ENCODE measurements at regions not wholly inside any gene's neighbourhood (a gene's known extent, or its start where the extent isn't known, plus 50 kb on each side); places are given as distances from the start of the nearest gene placed in this dataset.
"Not testable (repeated sequence)": the region's sequence is repeated elsewhere in the genome, so short reads cannot be mapped to it uniquely, and the experiment has no call there.

GRCh38 chr1:91207691-91208090, 185.9 kb upstream of the ZNF644 start:
- DNase-seq (ENCODE audit: low read depth) = not testable (repeated sequence)

- not testable (repeated sequence) for DNase-seq (ENCODE audit: low read depth)
Measured at GRCh38 chr1:91204150-91204549, 182.3 kb upstream of the ZNF644 start.

- DNase-seq (ENCODE audit: low read depth) = no peak
Measured at GRCh38 chr1:91201694-91202093, 179.9 kb upstream of the ZNF644 start.

- no peak for DNase-seq (ENCODE audit: low read depth)
Measured at GRCh38 chr1:91201176-91201575, 179.3 kb upstream of the ZNF644 start.

- DNase-seq (ENCODE audit: low read depth) = no peak
Measured at GRCh38 chr1:91200675-91201074, 178.8 kb upstream of the ZNF644 start.

- DNase-seq (ENCODE audit: low read depth) = no peak
Measured at GRCh38 chr1:91199988-91200387, 178.2 kb upstream of the ZNF644 start.

GRCh38 chr1:91190996-91191395, 169.2 kb upstream of the ZNF644 start:
- no peak for DNase-seq (ENCODE audit: low read depth)

- DNase-seq (ENCODE audit: low read depth) = no peak
Measured at GRCh38 chr1:91189096-91189495, 167.3 kb upstream of the ZNF644 start.

- DNase-seq (ENCODE audit: low read depth) = not testable (repeated sequence)
Measured at GRCh38 chr1:91182807-91183206, 161.0 kb upstream of the ZNF644 start.

- no peak for DNase-seq (ENCODE audit: low read depth)
Measured at GRCh38 chr1:91176250-91176649, 154.4 kb upstream of the ZNF644 start.

- DNase-seq (ENCODE audit: low read depth) = no peak
Measured at GRCh38 chr1:91174734-91175133, 152.9 kb upstream of the ZNF644 start.

- no peak for DNase-seq (ENCODE audit: low read depth)
Measured at GRCh38 chr1:91173346-91173890, 151.6 kb upstream of the ZNF644 start.

GRCh38 chr1:91172541-91172940, 150.7 kb upstream of the ZNF644 start:
- DNase-seq (ENCODE audit: low read depth) = no peak

- no peak for DNase-seq (ENCODE audit: low read depth)
Measured at GRCh38 chr1:91171898-91172297, 150.1 kb upstream of the ZNF644 start.

- DNase-seq (ENCODE audit: low read depth) = no peak
Measured at GRCh38 chr1:91170571-91170970, 148.7 kb upstream of the ZNF644 start.

GRCh38 chr1:91166106-91166712, 144.4 kb upstream of the ZNF644 start:
- peak; percentile 3 for DNase-seq (ENCODE audit: low read depth)

GRCh38 chr1:91165033-91165654, 143.3 kb upstream of the ZNF644 start:
- DNase-seq (ENCODE audit: low read depth) = peak; percentile 41

GRCh38 chr1:91162613-91163012, 140.8 kb upstream of the ZNF644 start:
- no peak for DNase-seq (ENCODE audit: low read depth)

- DNase-seq (ENCODE audit: low read depth) = no peak
Measured at GRCh38 chr1:91161749-91162148, 139.9 kb upstream of the ZNF644 start.

- DNase-seq (ENCODE audit: low read depth) = no peak
Measured at GRCh38 chr1:91161166-91161565, 139.3 kb upstream of the ZNF644 start.

- DNase-seq (ENCODE audit: low read depth) = no peak
Measured at GRCh38 chr1:91160363-91161075, 138.7 kb upstream of the ZNF644 start.

GRCh38 chr1:91153341-91153740, 131.5 kb upstream of the ZNF644 start:
- DNase-seq (ENCODE audit: low read depth) = no peak

- DNase-seq (ENCODE audit: low read depth) = no peak
Measured at GRCh38 chr1:91152331-91152730, 130.5 kb upstream of the ZNF644 start.
